H1 (cell line): ENCODE measurements at regions not wholly inside any gene's neighbourhood (a gene's known extent, or its start where the extent isn't known, plus 50 kb on each side); places are given as distances from the start of the nearest gene placed in this dataset.

Experiments used
- ASH2L ChIP-seq: fragments of 200-600, 300-600 bp; sonication (generic); IDR thresholded peaks from one replicate; pipeline ENCODE4 v1.7.1; 2017; ENCODE audit warnings: low read length
- EP300 ChIP-seq, 2 experiments: IDR thresholded peaks; 1 replicate in 1 of 2; 2 replicates in 1 of 2; pipeline ENCODE4 v1.6.1; 2011 to 2012; ENCODE audit warnings: low read depth in 2 of 2, low read length in 2 of 2, mild to moderate bottlenecking in 2 of 2, borderline replicate concordance in 1 of 2, inconsistent platforms in 1 of 2, moderate library complexity in 1 of 2
- HDAC6 ChIP-seq: IDR thresholded peaks from one replicate; pipeline ENCODE4 v1.7.1; 2012; ENCODE audit warnings: low read depth, mild to moderate bottlenecking, inconsistent platforms, low read length, moderate library complexity
- RAD21 ChIP-seq, 2 experiments: IDR thresholded peaks in 1 of 2; conservative IDR thresholded peaks in 1 of 2; 2 replicates each; pipeline ENCODE4 v1.6.1; 2011; ENCODE audit warnings: low read depth in 2 of 2, low read length in 2 of 2, improper control_type of control experiment in 1 of 2, inconsistent platforms in 1 of 2, mild to moderate bottlenecking in 1 of 2, moderate library complexity in 1 of 2
- RBBP5 ChIP-seq: IDR thresholded peaks from 2 replicates; pipeline ENCODE4 v1.7.1; 2012; ENCODE audit warnings: low read depth, mild to moderate bottlenecking, inconsistent platforms, low read length, moderate library complexity, borderline replicate concordance
- SIRT6 ChIP-seq: IDR thresholded peaks from one replicate; pipeline ENCODE4 v1.7.1; 2012; ENCODE audit warnings: low read length, inconsistent platforms
- TBP ChIP-seq: IDR thresholded peaks from 2 replicates; pipeline ENCODE4 v1.6.1; 2011; ENCODE audit warnings: low read depth, low read length, improper control_type of control experiment

DNA sequence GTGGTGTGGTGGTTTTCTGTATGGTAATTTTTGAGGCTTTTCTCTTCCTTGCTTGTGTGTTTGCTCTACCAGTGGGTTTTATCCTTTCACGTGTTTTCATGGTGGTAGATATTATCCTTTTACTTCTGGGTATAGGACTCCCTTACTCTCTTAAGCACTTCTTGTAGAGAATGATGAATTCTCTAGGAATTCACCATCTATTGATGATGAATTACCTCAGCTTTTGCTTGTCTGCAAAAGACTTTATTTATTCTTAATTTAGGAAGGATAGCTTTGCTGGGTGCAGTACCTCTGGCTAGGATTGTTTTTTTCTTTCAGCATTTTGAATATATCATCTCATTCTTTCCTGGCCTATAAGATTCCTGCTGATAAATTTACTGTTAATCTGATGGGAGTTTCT is 415.3 kb downstream of the PDGFC start (continued):
- TF ChIP-seq SIRT6 (no peak), RAD21 (IDR thresholded peaks at IDR 0.05 in 1 of 2, conservative IDR thresholded peaks at IDR 0.05 in 1 of 2; ENCODE audit: low read depth in 2 of 2, low read length in 2 of 2) (no peak), RBBP5 (no peak), ASH2L (no peak), HDAC6 (no peak), TBP (no peak), EP300 (IDR thresholded peaks at IDR 0.05; ENCODE audit: borderline replicate concordance in 1 of 2, low read depth in 2 of 2, low read length in 2 of 2) (no peak)
- TF ChIP-seq, all 59 proteins: peak for 0
